Midbrain (tissue), 1 donor: ENCODE measurements at regions not wholly inside any gene's neighbourhood (a gene's known extent, or its start where the extent isn't known, plus 50 kb on each side); places are given as distances from the start of the nearest gene placed in this dataset.

Source experiments
- DNase-seq: peaks from one replicate; lab custom pipeline; 2025; lab: John Stamatoyannopoulos, UW

DNA sequence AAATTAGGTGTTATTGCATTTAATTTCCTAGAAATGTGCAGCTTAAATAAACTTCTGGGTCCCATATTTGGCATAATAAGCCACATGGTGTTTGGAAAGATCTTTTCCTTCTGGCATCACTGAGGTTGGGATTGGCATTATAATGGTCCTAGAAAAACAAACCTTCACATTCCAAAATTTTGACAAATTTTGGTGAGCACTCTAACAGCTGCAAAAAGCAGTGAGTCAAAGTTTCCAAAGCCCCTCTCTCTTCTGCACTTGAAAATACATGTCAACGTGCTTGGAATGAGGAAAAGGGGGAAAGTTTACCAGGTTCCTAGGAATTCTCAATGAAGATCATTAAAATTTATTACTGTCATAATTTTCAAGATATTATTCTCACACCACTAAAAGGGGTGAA is 77.8 kb upstream of the STK17B start:
- DNase-seq, result no peak

DNA sequence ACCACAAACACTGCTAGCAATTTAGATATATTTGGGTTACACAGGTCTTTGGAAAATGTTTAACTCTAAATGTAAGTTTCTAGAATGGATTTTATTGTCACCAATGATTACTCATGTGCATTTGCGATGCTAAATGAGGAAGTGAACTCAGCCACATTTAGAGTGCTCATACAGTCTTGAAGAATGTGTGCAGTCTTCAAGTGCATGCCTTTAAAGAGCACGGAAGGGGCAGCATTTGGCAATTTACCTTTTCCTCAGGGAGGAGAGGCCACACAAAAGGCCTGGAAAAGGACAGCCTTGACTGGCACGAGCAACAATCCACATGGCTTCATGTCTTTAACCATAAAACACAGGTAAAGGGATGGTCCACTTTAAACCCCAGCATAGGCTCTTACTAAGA is 78.5 kb upstream of the STK17B start:
- no peak for DNase-seq

DNA sequence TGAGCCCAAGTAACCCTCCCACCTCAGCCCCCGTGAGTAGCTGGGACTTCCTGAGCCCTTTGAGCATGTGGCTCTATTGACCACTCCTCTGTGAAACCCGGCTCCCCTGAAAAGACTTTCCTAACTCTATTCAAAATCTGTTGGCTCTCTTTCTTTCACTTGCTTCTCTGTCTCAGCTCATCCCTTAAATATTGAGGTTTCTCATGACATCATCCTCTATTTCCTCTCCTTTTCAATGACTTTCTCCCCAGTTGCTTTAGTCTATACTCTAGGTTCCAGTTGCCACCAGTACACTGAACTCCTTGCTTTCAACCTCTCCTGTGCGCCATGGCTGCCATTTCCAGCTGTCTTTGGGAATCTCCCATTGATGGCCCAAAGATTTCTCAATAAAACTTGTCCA is 79.8 kb upstream of the STK17B start:
- no peak for DNase-seq

DNA sequence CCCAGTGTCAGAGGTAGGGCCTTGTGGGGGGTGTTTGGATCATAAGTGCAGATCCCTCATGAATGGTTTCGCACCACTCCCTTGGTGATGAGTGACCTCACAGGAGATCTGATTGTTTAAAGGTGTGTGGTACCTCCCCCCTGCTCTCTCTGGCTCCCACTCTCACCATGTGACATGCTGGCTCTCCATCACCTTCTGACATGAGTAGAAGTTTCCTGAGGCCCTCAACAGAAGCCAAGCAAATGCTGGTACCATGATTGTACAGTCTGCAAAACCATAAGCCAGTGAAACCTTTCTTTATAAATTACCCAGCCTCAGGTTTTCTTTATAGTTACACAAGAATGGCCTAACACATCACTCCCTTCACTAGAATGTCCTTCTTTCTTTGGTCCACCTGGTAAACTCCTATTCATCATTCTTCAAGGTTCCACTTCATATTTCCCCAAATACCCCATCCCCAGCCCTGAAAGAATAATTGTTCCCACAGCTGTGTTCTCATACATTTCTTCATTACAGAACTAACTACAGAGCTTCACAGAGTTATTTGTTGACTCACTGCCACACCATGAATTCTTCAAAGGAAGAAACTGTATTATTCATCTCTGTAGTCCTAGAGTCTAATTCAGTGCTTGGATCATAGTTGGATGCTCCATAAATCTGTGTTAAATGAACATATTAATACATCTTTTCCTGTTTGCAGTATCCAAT is 81.2 kb upstream of the STK17B start:
- DNase-seq, result no peak

DNA sequence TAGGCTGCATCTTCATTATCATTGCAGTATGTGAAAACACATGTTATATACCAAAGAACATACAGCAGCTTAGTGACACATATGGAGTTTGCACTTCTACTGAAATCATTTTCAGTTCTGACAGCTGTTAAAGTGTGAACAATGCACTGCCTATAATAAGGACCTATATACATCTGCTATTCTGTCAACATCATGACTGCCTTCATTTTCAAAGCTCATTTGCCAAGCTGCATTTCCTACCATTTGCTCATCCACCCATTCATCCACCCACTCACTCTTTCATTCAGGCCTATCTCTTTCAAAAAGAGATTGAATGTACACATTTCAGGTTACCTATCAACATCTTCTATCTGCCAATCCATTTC is 81.7 kb upstream of the STK17B start:
- DNase-seq, result no peak

DNA sequence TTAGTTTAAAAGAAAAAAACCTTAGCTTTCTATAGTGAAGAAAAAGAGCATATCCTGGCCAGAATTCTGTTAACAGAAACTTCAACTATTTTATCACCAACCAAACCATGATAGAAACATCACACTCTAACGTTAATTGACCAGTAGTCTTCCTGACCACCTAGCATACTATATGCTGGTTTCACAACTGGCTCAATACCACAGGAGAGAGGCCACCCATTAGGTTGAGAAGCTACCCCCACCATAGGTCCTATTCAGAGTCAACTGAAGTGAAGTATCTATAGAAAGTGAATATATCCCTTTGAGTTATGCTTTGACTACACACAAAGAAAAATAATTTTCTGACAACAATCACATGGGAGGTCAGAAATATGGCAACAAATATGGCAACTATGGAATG is 85.2 kb upstream of the STK17B start:
- DNase-seq, result no peak

DNA sequence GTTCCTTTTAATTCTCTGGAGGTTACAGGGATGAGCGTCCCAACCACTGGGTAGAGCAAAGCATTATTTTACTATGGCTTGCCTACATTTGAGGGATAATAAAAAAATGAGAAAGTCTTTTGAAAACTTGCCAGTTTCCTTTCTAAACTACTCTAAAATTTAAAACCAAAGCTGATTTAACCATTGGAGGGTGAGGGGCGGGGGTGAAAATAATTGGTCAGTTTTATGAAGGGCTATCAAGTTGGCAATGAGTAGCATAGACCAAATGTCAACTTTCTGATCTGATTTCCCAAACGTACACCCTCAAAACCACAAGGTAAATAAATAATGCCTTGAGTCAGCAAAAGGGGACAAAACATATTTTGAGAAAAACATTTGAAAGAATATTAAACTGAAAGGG is 85.7 kb upstream of the STK17B start:
- DNase-seq, result no peak

DNA sequence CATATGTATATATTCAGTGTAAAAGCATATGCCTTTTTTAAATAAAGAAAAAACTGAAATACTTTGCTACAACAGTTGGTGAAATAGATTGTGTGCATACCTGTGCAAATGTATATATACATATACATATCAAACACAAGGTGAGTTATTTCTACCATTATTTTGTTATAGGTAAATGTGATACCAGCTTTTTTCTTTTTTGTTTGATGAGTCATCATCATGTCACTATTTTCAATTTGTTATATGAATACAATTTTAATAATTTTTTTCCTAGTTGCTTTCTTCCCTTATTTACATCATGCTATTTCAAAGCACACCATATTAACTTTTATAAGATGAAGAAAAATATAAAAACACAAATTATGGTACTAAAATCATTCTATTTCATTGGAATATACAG is 87.0 kb upstream of the STK17B start:
- no peak for DNase-seq

DNA sequence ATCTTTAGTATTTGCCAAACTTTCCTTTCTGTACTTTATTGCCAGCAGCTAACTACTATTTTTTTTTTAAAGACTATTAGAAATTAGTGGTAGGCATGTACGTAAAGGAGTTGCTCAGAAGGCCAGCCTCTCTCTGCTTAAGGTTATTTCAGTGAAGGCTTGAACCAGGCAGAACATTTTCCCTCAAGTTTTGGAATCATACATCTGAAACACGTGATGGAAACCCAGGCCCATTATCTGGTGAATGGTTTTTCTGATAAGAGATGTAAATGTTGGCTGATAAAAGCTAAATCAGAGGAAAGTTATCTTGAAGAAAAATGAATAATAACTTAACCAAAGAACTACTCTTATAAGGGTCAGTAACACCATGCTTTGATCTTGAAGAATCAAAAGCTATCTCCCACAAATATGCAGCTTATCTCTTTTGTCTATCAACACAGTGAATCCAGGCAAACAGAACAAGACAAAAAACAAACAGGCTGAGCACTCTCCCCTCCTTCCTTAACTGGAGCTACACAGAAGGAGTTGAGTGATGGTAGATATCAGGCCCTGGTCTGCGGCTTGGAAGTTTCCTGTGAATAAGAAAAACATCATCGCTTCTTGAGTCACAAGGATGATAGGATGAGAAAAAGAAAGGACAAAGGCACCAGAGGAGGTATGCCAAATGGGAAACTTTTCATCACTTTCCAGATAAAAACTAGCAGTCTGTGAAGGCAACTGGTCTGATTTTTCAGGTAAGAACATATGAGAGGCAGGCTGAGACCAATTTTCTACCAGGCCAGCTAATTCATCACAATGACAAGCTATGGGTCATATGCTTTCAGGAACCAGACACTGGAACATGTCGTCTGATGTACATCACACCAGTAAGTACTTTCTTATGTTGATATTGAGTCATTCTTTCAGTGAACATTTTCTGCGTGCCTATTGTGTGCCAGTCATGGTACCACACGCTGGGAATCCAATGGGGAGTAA is 88.4 kb upstream of the STK17B start:
- DNase-seq, result no peak

DNA sequence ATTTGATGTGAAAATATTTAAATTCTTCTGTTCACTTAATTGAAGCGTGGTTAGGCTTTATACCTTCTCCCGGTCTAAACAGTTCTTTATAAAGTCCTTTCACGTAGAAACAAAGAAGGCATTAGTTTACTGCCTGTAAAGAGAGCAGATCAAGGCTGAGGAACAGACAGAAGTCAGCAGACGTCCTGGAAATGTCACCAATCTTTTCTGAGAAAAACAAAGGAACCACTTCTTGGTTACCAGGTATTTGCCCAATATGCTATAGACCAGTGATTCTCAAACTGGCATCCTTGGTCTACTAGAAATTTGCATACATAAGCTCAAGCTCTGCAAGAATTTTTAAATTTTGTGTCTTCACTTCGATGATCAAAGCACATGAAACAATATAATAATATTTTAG is 89.2 kb upstream of the STK17B start:
- no peak for DNase-seq

DNA sequence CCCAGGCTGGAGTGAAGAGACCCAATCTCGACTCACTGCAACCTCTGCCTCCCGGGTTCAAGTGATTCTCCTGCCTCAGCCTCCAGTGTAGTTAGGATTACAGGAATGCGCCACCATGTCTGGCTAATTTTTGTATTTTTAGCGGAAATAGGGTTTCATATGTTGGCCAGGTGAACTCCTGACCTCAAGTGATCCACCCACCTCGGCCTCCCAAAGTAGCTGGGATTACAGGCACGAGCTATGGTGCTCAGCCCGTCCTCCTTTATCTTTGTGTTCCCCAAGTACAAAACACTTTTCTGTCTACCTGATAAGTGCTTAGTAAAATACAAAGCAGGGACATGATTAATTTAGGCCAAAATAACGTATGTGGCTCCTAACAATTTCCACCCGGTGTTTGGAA is 91.2 kb upstream of the STK17B start:
- DNase-seq, result no peak

DNA sequence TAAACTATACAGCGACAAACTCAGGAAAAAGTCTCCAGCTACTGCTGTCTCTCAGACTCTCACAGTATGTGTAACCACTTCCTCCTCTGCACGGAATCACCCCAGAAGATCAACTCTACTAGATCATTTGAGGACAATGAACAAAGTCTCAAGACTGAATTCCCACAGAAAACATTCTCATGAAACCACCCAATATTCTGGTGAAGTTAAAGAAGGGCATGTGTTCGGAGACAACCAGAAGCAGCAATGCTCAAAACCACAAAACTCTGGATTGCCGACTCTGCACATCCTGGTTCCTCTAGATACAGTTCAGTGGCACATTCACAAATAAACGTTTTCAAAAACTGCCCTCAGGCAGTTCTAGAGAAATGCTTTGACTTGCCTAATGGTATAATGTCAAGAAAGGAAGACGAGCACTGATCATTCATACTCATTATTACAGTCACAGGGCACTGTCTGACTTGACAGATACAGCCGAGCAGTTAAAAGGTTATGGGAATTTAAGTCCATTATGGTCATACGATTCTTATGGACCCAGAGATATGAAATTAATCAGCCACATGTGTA is 91.9 kb upstream of the STK17B start:
- DNase-seq, result peak; percentile 55

DNA sequence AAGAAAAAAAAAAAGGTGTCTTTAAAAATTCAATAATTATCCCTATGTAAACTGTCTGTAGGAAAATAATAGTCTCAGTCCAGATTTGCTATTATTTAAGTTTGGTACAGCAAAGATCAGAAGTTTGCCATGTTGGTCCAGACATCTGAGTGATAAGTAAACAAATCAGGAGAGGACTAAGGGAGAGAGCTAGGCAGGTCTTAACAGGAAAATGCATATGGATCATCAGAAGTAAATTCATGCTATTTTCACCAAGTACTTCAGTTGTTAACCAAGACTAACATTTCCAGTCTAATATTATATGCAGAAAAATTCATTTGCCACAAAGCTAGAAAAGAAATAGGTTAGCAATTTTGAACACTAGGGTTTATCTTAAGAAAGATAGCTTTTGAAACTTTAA is 95.0 kb upstream of the STK17B start:
- DNase-seq, result no peak

DNA sequence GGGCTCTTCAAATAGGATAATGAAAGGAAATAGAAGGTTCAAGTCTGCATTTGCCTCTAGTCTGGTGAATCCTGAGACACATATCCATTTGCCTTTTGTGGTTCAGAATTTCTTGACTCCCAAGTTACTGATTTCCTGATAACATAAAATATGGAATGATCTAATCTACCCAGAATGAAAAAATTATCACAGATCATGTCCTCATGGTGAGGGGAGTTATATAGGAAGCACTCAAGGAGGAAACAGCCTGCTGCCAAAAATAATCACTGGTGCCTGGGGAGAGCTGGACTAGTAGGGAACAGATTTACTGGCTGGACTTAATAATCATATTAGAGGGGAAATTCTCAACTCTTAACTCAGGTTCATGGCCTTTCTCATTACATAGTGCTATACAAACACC is 95.5 kb upstream of the STK17B start:
- DNase-seq, result no peak

DNA sequence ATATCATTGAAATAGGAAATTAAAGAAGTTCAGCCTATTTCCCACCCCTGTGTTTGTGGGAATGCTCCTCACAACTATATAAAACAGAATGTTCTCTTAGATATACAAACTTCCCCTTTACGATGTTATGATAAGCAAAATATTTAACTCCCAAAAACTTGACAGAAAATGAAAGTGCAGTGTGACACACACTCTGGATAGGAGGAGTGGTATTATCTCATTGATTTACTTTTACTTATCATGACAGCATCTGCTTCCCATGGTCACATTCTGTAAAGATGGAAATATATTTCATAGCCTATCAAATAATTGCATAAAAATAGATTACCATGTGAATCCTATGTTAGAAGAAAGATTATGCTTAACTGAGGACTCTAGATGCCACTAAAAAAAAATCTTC is 96.6 kb upstream of the STK17B start:
- no peak for DNase-seq

DNA sequence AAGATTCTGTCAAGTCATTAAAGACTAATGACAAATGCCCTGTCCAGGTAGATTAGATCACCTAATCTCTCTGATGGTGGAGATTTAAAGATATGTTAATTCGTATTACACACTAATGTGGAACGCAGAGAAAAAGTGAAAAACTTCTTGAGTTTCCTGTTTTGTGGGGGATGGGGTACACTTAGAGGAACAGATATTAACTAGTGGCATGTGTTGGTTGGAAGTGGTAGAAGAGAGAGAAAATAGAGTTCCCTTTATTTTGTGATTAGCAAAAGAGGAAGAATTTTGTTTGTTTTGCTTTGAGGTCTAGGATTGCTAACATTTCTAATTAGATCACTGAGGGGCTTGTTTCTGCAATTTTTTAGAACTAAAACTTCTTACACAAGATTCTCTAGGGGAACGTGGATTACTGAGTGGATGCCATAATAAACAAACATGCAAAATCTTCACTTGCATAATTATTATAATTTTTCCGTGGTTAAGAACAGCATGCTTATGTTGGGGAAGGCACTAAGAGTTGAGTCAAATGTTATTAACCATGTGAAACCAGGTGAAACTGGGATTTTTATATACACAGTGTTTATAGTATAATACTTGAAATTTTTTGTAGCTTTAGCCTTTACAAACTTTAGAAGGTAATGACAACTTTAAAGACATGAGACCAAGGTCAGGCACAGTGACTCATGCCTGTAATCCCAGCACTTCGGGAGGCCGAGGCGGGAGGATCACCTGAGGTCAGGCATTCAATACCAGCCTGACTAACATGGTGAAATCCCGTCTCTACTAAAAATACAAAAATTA is 97.4 kb upstream of the STK17B start:
- DNase-seq, result no peak

DNA sequence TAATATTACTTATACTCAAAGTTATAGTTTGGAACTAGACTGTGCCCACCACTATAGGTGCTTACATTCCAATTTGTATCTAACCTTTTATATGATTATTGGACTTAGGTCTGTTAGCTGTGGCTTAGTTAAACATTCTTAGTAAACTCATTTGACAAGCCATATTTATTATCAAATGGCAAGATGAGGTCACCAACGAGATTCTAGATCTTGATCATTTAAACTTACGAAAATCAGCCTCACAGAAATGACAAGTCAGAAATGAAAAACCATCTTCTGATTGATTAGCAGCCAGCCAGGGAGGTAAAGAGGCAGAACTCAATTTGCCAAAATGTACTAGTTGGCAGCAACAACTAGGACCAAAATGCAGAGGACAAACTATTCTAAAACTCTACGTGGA is 100.4 kb upstream of the STK17B start:
- DNase-seq, result no peak

DNA sequence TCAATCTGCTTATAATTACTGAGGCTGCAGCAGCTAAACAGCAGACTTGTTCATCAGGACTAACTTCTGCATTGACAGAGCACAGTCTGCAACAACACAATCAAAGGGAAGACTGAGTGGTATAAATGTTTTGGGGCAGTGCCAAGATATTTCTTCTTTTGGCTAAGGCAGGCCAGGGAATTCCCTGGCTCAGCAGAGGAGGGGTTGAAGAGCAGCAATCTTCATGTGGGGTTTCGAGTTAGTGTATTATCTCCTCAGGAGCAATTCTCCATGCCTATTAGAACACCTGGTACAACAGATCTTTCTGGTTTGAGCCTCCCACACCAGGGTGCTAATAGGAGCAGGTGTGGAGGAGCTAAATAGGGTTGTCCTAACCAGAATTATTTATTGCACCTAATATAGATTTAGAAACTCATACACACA is 103.0 kb upstream of the STK17B start:
- DNase-seq, result no peak

DNA sequence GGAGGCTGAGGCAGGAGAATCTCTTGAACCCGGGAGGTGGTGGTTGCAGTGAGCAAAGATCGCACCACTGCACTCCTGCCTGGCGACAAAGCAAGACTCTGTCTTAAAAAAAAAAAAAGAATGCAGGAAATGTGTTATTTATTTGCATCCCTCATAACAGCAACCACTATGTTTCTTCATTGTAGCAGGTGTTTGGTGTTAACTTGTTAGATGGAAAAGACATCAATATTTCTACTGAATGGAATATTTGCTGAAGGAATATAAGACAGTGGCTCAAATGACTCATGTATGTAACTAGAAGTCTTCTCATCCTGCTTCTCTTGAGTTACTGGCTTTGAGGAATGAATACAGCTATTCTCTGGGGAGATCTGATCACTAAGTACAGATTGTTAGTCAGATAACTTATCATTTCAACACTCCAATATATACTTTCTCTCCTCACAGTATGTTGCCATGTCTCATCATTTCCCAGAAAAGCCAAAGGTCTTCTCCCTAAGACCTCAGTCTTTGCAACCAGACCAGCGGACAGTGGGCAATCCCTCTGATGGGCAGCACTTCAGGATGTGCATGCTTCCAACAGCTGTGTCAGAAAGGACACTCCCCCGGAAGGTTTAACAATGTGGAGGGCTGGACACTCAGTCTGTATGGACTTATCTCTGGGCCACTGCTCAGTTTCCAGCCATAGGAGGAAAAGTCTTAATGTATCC is 104.4 kb upstream of the STK17B start:
- DNase-seq, result no peak

DNA sequence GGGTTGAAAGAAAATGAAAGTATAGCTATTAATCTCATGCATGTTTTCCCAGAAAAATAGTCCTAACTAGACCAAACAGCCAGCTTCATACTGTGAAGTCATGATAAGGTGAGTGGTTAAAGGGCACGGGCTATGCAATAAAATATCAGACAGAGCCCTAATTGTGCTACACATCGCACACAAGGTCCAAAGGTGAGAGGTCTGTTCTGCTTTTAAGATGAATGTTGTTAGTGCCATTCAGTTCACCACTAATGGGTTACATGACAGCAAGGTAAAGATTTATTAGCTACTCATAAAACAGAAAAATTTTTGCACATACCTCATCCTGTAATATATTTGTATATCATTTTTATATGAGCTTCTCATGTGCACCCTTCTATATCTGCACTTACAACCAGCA is 105.0 kb upstream of the STK17B start:
- no peak for DNase-seq

DNA sequence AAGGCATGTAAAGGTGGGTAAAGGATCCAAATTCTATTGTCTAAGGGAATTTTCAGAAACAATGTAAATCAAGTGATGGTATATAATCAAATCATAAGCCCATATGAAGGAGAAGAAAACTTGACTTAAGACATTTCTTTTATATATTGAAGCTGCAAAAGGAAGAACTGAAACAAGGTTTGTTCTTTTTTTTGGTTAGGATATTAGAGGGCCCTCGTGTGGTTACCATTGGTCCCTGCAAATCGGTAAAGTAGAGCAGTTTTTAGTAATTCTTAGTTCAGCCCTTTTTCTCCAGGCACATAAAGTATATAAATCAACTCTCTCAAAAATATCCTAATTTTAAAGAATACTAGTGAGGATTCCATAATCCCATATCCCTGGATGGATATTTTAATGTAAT is 105.6 kb upstream of the STK17B start:
- DNase-seq, result no peak

DNA sequence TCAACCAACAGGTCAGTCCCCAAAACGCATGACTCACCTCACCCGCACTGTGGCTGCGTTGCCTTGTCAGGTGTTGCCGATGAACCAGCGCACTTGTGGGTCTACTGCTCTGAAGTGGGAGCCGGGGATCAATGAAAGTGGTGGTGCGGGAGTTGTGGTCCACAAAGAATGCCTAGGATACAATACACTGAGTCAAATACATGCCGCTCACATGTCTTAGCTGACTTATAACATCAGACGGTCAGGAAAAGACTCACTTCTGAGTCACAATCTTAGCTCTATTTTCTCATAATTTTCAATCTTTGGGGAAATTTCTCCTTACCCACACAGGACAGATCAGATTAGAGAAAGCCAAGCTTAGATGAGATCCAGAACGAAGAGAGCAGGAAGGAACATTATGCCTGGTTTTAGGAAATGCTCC is 107.1 kb upstream of the STK17B start:
- no peak for DNase-seq
